Stimulated activated CD8-positive, alpha-beta memory T cell treated with anti-CD3 and anti-CD28 coated beads, Interleukin-15, amount 100 ng/mL, for 4 hours (primary cell): ENCODE measurements at regions not wholly inside any gene's neighbourhood (a gene's known extent, or its start where the extent isn't known, plus 50 kb on each side); places are given as distances from the start of the nearest gene placed in this dataset.

ENCODE experiments used
- DNase-seq, 2 donors: peaks; one replicate each; pipeline ENCODE4 v3.0.0-alpha.2; 2020; ENCODE audit warnings: low read depth in 2 of 2

GRCh38 chrX:10047133-10047532, 80.0 kb downstream of the CLDN34 start:
- no peak for DNase-seq

DNA sequence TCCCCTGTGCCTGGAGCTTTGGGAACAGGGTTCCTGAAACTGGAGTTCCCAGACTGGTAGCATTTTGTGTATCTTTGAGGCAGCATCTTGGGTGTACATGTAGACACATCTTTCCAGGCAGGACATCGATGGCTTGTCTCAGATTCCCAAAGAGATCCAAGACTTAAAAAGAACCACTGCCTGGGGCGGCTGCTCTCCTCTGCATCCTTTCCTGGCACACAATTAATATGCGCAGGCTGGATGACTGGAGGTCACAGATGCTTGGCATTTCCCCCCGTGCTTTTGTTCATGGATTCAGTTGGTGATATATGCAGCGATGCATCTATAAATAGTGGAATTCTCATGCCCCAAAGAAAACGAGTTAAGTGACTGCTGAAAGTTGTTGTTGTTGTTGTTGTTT, 80.5 kb downstream of the CLDN34 start:
- DNase-seq: no peak

- no peak for DNase-seq
Measured at GRCh38 chrX:10048076-10048475, 80.9 kb downstream of the CLDN34 start.

GRCh38 chrX:10048707-10049106, 81.5 kb downstream of the CLDN34 start:
- no peak for DNase-seq

- no peak for DNase-seq
Measured at GRCh38 chrX:10049236-10049635, 82.1 kb downstream of the CLDN34 start.

- no peak for DNase-seq
Measured at GRCh38 chrX:10050481-10050880, 83.3 kb downstream of the CLDN34 start.

GRCh38 chrX:10051866-10052480, 84.8 kb downstream of the CLDN34 start:
- no peak for DNase-seq

- no peak for DNase-seq
Measured at GRCh38 chrX:10052906-10053625, 85.9 kb downstream of the CLDN34 start.

DNA sequence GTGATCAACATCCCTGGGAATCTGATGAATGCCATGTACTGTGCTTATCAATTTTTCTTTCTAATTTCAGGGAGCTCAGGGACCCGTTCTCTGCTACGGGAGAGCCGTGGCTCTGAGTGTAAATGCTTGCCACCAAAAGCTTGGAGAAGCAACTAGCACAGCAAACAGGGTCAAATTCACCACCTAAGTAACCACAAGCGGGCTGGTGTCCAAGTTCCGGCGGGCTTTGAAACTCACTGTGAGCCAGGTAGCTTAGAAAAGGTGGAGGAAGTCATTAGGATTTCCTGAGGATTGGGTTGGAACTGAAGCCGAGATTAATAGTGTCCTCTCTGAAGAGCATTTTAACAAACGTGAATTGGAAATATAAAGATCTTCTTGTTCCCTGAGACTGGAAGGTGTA, 87.2 kb downstream of the CLDN34 start:
- DNase-seq: no peak

DNA sequence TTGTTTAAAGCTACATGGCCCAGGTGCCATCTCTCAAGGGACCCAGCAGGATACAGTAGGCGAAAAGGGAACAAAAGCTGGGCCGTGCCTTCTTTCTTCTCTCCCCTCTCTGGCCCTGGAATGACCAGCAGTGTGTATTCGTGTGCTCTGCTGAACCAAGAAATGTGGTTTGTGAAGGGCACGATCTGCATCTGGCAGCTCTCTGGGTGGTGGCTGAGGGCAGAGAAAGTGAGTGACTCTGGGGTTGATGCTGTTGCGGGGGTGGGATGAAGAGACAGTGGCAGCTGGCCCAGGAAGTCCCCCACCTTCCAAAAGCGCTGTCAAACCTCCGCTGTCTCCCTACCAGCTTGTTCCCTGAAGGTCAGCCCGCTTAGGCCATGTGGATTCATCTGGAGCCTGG, 88.3 kb downstream of the CLDN34 start:
- no peak for DNase-seq

GRCh38 chrX:10062352-10062751, 94.4 kb upstream of the CLCN4 start:
- no peak for DNase-seq

- no peak for DNase-seq
Measured at GRCh38 chrX:10062980-10063379, 93.8 kb upstream of the CLCN4 start.

- no peak for DNase-seq
Measured at GRCh38 chrX:10064736-10065135, 92.0 kb upstream of the CLCN4 start.

DNA sequence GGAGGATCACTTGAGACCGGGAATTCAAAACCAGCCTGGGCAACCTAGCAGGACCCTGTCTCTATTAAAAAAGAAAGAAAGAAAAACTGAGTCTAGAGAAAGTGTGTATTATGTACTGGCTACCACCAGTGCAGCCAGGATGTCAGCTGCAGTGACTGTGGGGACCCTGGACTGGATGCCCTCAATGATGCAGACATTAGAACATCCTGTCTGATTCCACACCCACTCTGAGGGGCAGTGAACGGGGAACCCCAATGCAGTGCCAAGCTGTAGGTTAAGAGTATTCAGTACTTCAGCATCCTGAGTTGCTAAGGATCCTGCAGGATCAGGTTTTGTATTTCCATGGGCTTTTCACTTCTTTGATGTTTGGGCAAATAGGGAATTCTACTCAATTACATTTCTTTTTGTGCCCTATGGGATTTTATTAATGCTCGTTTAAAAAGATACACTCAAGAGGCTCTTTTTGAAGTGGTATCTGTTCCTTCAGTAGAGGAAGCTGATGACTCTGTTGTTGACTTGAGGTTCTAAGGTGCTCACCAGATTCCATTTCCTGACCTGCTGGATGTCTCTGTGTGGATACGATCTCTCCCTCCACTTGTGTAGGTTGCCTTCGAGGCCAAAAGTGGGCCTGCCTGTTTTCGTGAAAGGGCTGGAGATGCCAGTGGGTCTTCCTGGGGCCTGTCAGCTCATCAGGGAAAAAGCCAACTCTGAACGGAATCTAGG, 85.9 kb upstream of the CLCN4 start:
- DNase-seq: no peak

GRCh38 chrX:10071451-10072144, 85.2 kb upstream of the CLCN4 start:
- DNase-seq: no peak

- DNase-seq: no peak
Measured at GRCh38 chrX:10072786-10073568, 83.8 kb upstream of the CLCN4 start.

GRCh38 chrX:10073671-10074070, 83.1 kb upstream of the CLCN4 start:
- no peak for DNase-seq

- no peak for DNase-seq
Measured at GRCh38 chrX:10074241-10074941, 82.4 kb upstream of the CLCN4 start.

- DNase-seq: no peak
Measured at GRCh38 chrX:10076765-10077164, 80.0 kb upstream of the CLCN4 start.

- DNase-seq: no peak
Measured at GRCh38 chrX:10077425-10078188, 79.2 kb upstream of the CLCN4 start.
